GM18520 (cell line): ENCODE measurements at regions not wholly inside any gene's neighbourhood (a gene's known extent, or its start where the extent isn't known, plus 50 kb on each side); places are given as distances from the start of the nearest gene placed in this dataset.
"Not testable (repeated sequence)": the region's sequence is repeated elsewhere in the genome, so short reads cannot be mapped to it uniquely, and the experiment has no call there.

Source experiments
- ATAC-seq: cut with Tn5 transposase; IDR thresholded peaks from one replicate; pipeline ENCODE4 v1.9.1; 2021; ENCODE audit not compliant: unreplicated experiment

DNA sequence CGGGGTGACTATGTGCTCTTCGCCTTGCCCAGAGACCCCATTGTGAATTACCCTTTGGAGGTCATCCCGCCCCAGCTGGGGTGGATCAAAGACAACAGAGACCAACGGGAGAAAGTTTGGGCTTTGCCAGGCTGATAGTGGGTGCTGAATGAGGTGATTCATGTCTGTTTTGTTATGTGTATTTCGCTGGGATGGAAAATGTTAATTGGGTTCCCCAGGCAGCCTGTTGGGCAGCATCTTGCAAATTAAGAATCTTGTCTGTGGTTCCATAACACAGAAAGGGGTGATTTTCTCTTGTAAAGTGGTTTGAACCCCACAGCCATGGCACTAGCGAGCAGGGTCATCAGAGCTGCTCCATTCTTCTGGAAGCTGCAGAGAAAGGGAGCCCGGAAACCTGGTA lies 63.1 kb upstream of the UNC93A start:
- no peak for ATAC-seq

GRCh38 chr6:167229586-167229985 lies 61.5 kb upstream of the UNC93A start:
- no peak for ATAC-seq

DNA sequence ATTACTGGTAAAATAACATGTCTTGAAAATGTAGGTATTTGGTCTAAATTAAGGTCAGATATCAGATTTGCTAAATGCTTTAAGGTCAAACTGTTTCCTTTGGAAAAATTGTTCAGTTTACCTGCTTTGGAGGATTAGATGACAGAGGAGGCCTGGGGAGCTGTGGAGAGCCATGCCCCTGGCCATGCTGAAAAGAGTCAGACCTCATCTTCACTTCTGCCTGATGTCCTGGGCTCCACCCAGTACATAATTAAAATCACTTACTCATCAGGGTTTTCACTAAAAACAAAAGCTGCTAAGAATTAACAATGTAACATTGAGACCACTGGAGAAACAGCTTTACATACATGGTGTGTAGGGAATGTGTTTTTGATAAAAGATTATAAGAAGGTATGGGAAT lies 60.8 kb upstream of the UNC93A start:
- ATAC-seq = no peak

DNA sequence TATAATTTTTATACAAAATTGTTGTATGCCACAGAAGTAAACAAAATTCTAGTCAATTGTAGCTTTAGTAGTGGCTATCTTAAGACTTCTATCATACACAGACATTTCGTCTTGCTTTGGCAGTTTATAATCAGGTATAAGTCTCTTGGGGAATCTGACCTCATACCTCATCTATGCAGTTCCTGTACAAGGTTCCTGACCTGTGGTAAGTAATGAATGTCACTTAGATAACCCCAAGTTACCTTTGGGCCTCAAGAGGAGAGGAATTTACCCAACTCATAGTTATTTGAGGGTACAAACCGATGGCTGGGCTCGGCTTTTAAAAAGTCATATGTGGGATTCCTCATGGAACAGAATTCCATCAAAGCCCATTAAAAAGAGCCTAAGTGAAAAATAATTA lies 58.8 kb upstream of the UNC93A start:
- no peak for ATAC-seq

DNA sequence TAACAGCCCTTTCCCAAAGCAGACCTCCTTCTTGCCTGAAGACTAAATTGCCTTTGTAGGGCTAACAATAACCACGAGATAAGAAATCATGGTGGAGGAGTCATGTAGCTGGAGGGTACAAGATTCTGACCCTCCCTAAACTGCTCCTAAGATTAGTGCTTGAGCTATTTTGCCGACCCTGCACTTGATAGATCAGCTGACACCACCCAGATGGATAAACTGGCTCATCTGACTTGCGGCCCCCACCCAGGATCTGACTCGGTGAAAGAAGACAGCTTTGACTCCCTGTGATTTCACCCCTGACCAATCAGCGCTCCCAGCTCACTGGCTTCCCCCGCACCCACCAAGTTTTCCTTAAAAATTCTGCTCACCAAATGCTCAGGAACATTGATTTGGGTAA lies 57.6 kb upstream of the UNC93A start:
- no peak for ATAC-seq

GRCh38 chr6:167234576-167234975 lies 56.5 kb upstream of the UNC93A start:
- not testable (repeated sequence) for ATAC-seq

DNA sequence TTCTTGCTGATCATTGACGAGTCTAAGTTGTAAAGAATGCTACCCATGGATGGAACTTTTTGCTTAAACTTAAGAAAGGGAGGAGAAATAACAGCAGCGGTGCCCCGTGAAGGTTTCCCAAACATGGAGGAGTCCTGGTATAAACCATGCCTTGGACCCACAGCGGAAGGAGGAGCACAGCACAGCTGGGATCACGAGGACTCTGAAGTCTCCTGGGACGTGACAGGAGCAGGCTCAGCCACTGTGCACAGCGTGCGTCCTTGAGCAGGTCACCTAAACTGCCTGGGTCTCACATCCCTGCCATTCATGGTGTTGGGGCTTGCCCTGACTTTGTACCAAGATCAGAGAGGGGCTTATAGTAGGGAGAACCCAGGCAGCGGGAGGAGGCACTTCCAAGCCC lies 56.1 kb upstream of the UNC93A start:
- no peak for ATAC-seq

- ATAC-seq = no peak
Measured at GRCh38 chr6:167235421-167236238, 55.5 kb upstream of the UNC93A start.

DNA sequence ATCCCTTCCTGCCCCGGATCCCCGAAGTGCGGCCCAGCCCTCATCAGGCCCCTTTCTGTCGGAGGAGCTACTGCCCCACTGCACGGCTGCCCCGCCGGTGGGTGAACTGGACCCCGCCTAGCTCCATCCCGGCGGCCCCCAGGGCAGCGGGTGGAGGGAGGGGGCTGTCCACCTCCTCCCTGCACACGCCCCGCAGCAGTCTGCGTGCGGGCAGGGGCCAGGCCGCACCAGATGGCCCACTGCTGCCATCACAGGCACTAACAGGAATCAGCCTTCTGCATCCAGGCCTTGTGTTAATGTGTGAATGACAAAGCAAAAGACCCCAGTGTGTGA lies 54.9 kb upstream of the UNC93A start:
- no peak for ATAC-seq

DNA sequence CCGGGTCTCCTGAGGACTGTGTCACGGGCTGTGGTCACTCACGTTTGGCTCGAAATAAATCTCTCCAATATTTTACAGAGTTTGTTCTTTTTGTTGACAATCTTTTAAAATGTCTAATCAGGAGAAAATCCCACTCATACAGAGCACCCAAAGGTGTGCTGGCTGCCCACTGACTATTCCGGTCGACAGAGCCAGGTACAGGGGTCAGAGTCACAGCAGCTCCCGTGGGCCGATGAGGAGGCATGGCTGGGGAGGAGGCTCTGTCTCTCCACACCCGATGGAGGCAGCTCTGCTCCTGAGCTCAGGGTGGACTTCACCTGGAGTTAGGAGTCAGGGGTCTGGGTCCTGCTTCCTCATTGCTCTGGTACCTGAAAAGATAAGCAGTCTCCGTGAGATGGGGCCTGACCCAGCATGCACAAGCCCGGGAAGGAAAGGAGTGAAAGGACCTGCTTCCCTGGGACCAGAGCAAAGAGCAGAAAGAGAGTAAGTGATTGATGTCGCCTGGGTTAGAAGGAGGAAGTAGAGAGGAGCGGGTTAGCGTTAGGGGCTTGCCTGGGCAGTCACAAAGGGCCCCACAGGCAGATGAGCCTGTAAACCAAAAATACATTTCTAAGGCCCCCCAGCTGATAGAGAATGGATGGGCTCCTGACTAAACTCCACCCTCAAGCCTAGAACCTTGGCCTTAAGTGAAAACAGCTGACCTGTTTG lies 53.5 kb upstream of the UNC93A start:
- no peak for ATAC-seq

- ATAC-seq = no peak
Measured at GRCh38 chr6:167238146-167238693, 52.9 kb upstream of the UNC93A start.

GRCh38 chr6:167238694-167239467 lies 52.2 kb upstream of the UNC93A start:
- ATAC-seq = no peak

DNA sequence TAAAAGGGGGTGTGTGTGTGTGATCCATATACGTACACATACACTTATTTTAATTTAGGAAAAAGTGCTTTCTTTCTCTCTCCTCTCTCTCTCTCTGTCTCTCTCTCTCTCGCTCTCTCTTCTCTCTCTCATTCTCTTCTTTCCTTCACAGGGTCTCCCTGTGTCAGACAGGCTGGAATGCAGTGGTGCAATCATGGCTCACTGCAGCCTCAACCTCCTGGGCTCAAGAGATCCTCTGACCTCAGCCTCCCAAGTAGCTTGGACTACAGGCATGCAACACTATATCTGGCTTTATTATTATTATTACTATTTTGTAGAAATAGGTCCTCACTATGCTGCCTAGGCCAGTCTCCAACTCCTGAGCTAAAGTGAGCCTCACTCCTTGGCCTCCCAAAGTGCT lies 51.6 kb upstream of the UNC93A start:
- ATAC-seq = not testable (repeated sequence)

DNA sequence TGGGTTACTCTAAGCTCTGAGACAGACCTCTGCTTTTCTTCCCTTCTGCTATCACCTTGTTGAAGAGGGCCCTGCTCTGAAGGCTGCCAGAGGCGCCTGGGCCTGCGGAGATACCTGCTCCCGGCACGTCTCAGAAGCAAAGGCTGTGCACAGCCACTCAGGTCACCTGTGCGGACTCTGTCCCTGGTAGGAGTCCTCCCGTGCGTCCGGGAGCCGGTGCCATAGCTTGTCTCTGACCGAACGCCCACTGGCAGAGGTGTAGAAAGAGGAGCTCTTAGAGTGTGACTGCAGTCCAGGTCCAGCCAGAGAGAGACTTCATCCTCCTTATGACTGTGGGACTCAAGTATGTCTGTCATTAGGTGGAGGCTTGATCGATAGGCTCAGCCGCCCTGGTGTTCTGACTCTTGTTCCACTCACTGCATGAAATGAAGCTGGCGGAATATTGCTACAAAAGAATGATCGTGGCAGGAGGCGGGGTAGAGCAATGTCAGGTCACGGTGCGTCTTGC lies 51.0 kb upstream of the UNC93A start:
- no peak for ATAC-seq
